SW480 (cell line): ENCODE measurements at regions not wholly inside any gene's neighbourhood (a gene's known extent, or its start where the extent isn't known, plus 50 kb on each side); places are given as distances from the start of the nearest gene placed in this dataset.

Source experiments
- DNase-seq: peaks from one replicate; pipeline ENCODE4 v3.0.0-alpha.2; 2016; ENCODE audit warnings: low spot score

- no peak for DNase-seq
These were observed 69.0 kb upstream of the VRK1 start for GRCh38 chr14:96727980-96728717.

GRCh38 chr14:96729889-96730288 lies 67.3 kb upstream of the VRK1 start:
- no peak for DNase-seq

GRCh38 chr14:96730386-96730785 lies 66.8 kb upstream of the VRK1 start:
- DNase-seq: no peak

- DNase-seq: peak; percentile 33
These were observed 63.0 kb upstream of the VRK1 start for GRCh38 chr14:96734076-96734622.

- no peak for DNase-seq
These were observed 61.7 kb upstream of the VRK1 start for GRCh38 chr14:96735526-96735925.

- DNase-seq: no peak
These were observed 60.7 kb upstream of the VRK1 start for GRCh38 chr14:96736439-96736838.

GRCh38 chr14:96737881-96738280 lies 59.3 kb upstream of the VRK1 start:
- no peak for DNase-seq

GRCh38 chr14:96739200-96739910 lies 57.8 kb upstream of the VRK1 start:
- DNase-seq: no peak

- DNase-seq: peak; percentile 36
These were observed 55.8 kb upstream of the VRK1 start for GRCh38 chr14:96741151-96741977.

GRCh38 chr14:96744262-96744661 lies 52.9 kb upstream of the VRK1 start:
- DNase-seq: no peak

- DNase-seq: no peak
These were observed 51.6 kb upstream of the VRK1 start for GRCh38 chr14:96745500-96746051.

GRCh38 chr14:96746101-96746500 lies 51.1 kb upstream of the VRK1 start:
- no peak for DNase-seq

GRCh38 chr14:96747006-96747405 lies 50.2 kb upstream of the VRK1 start:
- DNase-seq: no peak
